Stimulated activated CD4-positive, alpha-beta T cell treated with anti-CD3 and anti-CD28 coated beads, Interleukin-2, amount 100 ng/mL, for 48 hours (primary cell): ENCODE measurements at regions not wholly inside any gene's neighbourhood (a gene's known extent, or its start where the extent isn't known, plus 50 kb on each side); places are given as distances from the start of the nearest gene placed in this dataset.

Experiments used
- DNase-seq, 2 donors: peaks; one replicate each; pipeline ENCODE4 v3.0.0-alpha.2; 2020

GRCh38 chr11:116234989-116235568 lies 537.7 kb downstream of the BUD13 start:
- DNase-seq, result no peak

- DNase-seq, result no peak
Measured at GRCh38 chr11:116233561-116233960, 539.2 kb downstream of the BUD13 start.

DNA sequence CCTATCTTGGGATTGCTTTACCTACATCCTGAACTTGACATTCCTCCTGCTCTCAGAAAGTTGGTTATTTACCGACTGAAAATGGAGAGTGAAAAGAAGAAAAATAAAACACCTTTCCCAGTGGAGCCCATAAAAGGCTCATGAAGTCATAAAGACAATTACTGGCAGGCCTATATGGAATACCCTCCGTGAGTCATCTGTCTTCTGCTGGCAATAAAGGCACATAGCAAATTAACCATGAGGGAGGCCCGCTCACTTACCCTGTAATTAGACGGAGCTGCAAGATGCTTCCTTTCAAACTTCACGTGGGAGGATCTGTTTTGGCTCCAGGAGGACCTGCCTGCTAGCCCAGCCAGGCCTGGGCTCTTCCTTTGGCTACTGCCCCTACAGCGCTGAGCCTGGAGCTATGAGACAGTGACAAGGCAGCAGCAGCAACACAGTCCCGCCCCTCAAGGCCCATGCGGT lies 540.4 kb downstream of the BUD13 start:
- DNase-seq, result no peak

DNA sequence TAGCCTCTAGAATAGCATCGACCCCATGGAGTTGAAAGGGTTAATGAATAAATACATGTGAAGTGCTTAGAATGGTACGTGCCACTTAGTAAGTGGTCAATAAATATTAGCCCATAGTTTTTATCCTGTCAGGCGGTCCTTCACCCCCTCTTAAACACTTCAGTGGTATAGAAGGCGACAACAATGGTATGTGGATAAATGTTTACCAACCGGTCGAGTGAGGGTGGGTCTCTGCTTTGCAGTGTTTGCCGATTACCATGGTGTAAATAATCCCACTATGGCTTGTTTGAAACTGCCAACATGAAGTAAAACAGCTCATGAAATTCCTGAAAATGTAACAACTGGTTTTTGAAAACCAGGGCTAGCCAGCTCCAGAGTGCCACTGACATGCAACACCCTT lies 541.2 kb downstream of the BUD13 start:
- DNase-seq, result no peak

DNA sequence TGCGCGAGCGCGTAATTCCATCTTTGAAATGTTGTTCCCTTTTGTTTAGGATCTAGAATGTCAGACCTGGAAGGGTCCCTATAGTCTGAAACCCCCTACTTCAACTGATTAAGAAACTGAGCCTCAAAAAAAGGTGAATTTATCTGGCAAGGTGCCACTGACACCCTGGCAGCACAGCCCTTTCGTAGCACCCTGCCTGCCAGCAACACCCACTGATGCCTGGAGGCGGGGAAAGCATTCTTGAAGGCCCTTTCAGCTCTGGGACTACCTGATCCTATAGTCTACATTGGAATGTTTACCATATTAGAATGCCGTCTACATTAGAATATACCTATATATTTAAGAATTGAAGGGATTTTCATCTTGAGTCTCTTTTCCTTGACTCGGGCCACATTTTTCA lies 542.3 kb downstream of the BUD13 start:
- DNase-seq, result no peak

DNA sequence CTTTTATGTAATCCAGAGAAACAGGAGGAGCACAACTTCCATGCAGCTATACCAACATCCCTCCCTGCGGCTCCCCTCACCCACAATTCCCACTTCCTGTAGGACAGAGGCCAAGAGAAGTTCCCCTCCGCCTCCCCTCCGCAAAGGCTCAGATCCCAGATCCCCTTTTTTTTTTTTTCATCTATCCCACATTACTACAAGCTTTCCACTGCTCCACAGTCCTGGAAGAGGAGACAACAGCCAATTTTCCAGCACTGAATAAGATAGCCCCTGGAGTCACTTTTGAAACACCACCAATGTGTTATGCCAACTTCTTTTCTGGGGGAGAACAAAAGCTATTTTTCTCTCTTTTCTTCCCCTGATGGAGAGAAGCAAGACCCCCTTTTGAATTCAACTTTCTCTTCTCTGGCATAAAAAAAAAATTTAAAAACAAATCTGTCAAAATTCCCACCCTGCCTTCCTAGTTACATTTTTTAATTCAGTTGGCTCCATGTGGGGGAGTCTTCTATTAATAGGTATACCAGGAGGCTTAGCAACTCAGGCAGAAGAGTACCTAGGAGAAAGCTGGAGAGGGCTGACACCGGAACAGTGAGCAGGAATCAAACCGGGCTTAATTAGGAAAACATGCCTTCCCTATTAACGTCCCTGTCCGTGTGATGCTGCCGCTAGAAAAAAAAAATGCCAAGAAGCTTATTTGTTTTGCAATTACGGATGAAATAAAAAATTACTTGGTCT lies 543.4 kb downstream of the BUD13 start:
- no peak for DNase-seq

DNA sequence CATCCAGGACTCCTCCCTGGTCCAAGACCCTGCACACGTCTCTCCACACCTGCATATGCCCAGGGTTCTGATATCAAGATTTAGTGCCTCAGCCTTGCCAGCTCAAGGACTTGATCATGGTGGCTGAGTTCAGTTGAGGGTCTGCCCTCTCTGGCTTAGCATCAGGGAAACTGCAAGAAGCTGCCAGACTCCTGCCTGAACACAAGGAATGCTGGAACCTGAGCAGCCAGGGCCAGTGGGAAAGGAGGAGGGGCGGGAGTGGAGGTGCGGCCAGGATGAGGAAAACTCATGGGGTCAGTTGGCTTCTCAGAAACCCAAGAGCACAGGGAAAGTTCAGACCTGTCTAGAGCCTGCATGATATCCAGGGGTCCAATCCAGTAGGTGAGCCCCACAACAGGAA lies 546.1 kb downstream of the BUD13 start:
- no peak for DNase-seq

GRCh38 chr11:116225784-116226585 lies 546.8 kb downstream of the BUD13 start:
- DNase-seq, result no peak

DNA sequence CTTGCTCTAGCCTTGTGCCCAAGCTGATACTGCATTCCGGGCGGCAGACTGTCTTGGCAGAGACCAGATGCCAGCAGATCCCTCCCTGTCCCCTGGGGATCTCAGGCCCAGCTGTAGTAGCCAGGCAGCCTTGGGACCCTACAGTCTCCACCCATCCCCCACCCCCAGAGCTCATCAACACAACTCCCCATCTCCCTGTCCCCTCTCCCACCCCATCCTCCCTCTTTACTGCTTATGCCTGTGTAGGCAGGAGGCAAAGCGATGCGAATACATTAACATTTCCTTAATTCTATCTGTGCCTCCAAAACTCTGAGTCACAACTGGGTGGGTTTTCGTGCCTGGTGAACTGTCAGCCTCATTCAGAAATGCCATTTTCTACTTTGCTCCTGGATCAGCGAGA lies 547.6 kb downstream of the BUD13 start:
- DNase-seq, result no peak

DNA sequence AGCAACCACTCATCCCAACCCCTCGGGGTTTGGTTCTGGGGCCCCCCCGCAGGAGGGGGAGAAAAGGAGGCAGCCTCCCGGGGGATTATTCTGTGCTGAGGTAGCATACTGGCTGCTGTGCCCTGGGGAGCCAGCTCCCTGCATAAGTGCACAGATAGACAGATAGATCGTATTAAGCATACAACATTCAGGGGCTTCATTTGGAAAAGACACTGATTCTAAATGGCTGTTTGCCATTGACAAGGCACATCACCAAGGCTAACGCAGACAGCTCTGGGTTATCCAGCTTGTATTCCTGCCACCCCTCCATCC lies 547.9 kb downstream of the BUD13 start:
- no peak for DNase-seq

GRCh38 chr11:116224154-116224888 lies 548.5 kb downstream of the BUD13 start:
- peak; percentile 24 to 30 for DNase-seq

DNA sequence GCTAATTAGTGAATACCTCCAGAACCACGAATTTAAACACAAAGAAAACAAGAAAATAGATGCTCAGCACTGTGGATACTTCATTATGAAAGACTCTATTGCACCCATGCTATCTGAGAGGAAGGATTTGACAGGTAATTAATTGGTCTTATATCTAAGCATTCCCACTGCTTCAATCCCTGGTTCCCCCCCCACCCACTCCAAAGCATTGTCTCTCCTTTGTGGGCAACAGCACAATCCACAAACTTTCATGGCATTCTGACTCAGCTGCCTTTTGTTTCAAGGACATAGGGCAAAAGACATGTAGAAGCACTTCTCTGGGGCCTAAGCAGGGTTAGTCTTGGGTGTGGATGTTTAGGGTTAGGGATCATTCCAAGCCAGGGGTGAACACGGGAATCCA lies 551.4 kb downstream of the BUD13 start:
- DNase-seq, result no peak

DNA sequence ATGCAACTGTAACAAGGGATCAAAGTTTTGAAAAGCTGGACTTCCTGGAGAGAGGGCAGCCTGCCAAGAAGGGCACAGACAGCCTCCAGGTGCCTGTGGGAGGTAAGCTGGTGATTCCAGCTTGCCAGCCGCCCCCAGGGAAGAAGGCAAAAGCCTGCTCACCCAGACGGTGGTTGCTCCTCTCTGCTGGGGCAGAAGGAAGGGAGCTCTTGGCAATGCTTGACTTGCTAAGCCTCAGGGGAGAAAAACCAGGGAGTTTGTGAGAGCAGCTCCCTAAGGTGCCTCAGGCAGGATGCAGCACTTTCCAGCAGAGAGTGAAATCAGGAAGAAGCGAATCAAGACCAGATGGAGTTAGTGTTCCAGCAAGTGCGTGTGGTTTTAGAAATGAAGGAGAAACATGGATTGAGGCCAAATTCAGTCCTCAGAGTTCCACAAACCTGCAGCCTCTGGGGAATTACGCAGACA lies 553.6 kb downstream of the BUD13 start:
- no peak for DNase-seq

DNA sequence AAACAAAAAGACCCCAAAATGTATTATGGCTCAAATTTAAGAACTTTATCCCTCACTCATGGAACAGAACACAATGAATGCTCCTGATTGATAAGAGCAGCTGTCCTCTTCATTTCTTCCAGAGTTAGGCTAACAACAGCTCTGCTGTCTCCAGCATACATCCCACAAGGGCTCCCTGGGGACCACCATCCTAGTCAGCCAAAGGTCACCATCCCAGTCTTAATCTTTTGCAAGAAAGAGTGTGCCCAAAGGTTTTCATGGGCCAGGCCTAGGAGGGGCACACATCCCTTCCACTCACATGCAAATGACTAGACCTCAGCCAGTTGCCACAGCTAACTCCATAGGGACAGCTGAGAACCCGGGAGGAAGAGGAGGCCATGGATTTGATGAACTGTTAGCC lies 555.3 kb downstream of the BUD13 start:
- DNase-seq, result no peak

DNA sequence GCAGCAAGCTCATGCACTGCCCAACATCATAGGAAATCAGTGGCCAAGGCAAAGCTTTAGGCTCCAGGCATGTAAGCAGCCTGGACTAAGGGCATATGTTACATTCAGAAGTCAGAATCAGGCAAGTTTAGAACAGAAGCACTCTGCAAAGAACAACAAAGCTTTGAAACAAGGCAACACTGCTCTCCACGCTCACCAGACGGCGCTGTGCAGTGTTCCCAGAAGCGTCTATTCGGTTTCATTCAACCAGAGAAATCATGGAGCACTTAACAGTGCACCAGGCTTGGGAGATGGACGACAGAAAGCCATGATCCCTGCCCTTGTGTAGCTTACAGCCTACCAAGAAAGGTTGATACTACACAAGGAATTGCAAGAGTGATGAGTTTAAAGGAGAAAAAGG lies 555.8 kb downstream of the BUD13 start:
- peak; percentile 13 to 29 for DNase-seq

GRCh38 chr11:116215471-116216113 lies 557.2 kb downstream of the BUD13 start:
- no peak for DNase-seq

DNA sequence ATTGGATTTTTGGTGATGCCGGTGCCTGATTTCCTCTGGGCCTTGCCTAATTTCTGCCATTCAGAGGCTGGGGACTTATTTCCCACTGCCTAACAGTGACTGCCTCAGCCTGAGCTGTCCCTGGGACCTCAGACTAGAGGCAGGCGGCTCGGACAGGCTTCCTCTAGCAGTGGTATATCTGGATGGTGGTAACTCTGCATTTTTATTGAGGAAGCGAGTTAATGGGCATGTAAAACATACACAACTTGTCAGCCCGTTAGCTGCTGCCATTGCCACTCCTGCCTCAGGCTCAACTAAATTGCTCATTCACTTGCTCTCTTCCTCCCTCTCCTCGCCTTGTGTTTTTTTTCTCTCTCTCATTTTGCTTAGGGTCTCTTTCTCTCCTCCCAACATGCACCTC lies 561.6 kb downstream of the BUD13 start:
- no peak for DNase-seq

DNA sequence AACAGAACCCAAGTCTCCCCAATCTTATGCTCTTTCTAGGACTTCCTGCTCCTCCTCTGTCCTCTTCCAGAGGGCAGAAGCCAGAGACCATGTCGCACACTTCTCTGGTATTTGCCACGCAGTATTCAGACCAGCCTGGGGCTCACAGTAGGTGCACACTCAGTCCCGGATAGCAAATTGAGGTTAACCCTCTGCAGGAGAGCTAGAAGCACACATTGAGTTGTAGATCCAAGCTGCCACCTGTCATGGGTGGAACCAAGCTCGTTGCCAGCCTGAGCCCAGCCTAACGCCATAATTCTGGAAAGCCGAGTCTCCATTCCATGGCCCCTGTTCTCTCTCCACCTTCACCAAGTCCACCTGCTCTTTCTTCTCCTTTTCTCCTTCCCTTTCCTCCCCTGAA lies 562.1 kb downstream of the BUD13 start:
- no peak for DNase-seq

DNA sequence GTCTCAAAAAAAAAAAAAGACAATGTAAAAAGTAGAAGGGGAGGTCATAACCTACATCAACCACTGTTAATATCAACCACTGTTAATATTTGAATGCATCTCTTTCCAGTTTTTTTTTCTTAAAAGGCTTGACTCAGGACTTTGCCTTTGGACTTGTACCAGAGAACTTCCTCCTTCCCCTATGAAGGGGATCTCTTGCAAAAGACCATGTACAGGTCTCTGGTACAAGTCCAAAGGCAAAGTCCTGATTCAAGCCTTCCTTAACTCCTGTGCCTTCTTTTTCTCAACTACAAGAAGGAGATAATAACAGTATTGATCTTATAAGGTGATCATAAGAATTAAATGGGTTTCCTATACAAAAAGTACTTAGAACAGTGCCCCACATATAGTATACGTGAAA lies 563.5 kb downstream of the BUD13 start:
- DNase-seq, result no peak

DNA sequence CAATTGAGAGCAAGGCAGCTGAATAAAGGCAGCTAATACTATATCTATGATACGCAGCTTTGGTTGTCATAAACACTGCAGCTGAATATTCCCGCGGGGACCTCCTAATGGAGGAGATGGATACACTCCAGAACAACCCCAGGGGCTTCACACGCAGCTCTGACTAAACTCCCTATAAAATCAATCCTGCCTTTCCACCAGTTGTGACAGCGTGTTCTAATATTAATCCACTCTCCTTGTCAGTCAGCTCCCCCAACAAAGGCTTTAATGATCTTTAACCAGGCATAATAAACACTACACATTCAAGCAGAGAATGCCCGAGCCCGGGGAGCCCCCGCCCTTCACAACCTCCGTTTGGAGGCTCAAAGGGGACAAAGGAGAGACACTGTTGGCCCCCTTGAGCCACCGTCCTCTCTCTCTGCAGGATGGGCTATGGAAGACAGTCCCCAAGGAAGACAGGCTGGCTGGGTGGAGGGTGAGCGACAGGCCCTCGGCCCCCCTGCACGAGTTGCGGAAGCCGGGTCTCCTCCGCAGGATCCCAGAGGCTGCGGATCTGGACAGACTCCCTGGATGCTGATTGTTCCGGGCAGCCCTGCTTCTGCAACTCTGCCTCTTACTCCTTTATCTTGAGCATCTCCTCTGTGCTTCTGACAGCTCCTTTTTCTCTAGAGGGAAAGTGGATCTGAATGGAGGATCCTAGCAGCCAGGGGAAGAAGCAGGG lies 565.2 kb downstream of the BUD13 start:
- no peak for DNase-seq

GRCh38 chr11:116207019-116207418 lies 565.8 kb downstream of the BUD13 start:
- DNase-seq, result no peak

DNA sequence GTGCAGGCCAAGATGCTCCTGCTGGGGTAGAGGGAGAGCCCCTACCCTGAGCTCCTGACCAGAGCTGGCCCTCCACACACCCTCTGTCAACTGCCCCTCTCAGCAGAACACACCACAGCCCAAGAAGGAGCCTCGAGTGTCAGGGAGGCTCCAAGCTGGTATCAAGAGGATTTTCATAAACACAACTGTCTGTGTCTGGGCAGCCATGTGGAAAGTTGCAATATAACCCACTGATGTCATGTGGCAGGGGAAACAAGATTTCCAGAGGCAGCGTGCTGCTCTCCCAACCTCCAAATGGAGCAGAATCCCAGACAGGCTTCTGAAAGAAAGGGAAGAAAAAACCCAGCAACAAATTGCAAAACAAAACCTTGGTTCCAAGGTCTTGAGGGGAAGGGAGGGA lies 569.9 kb downstream of the BUD13 start:
- DNase-seq, result no peak
